Right lobe of liver (tissue), 4 donors: ENCODE measurements at regions not wholly inside any gene's neighbourhood (a gene's known extent, or its start where the extent isn't known, plus 50 kb on each side); places are given as distances from the start of the nearest gene placed in this dataset.

Experiments used
- POLR2A ChIP-seq: fragments of 450-650 bp; IDR thresholded peaks from one replicate; pipeline ENCODE4 v1.6.1; 2017; ENCODE audit warnings: antibody characterized with exemption, mild to moderate bottlenecking
- TF ChIP-seq, protein P1 (sequence below), 4 donors: fragments of 200-600 bp in 3 of 4; fragments of 450-650 bp in 1 of 4; IDR thresholded peaks; one replicate each; pipeline versions ENCODE4 v1.5.1 to v1.8.0; 2016 to 2022; ENCODE audit warnings: antibody characterized with exemption in 4 of 4, mild to moderate bottlenecking in 2 of 4
- donor health status: DM: no; HTN: no; CAD: no.
- donor health status: DM: no; HTN: no; CAD: no.
- donor health status: DM: no; HTN: yes; CAD: no.

DNA sequence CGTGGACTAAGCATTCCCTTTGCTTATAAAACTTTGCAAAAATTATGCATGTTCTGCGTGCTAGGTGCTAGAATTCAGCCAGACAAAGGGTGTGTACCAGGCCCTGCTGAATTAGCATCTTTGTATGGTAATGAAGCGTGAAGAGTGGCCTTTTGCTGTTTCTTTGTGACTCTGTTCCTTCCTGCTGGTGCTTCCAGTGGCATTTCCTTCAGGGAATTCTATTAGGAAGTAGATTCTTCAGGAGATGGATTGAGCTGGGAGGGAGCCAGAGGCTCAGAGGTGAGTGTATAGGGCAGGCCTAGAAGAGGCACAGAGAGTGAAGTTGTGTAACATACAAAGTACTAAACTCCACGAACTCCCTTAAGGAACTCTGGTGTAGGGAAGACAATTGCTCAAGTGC lies 73.9 kb upstream of the ASIC2 start:
- TF ChIP-seq, protein P1, sequence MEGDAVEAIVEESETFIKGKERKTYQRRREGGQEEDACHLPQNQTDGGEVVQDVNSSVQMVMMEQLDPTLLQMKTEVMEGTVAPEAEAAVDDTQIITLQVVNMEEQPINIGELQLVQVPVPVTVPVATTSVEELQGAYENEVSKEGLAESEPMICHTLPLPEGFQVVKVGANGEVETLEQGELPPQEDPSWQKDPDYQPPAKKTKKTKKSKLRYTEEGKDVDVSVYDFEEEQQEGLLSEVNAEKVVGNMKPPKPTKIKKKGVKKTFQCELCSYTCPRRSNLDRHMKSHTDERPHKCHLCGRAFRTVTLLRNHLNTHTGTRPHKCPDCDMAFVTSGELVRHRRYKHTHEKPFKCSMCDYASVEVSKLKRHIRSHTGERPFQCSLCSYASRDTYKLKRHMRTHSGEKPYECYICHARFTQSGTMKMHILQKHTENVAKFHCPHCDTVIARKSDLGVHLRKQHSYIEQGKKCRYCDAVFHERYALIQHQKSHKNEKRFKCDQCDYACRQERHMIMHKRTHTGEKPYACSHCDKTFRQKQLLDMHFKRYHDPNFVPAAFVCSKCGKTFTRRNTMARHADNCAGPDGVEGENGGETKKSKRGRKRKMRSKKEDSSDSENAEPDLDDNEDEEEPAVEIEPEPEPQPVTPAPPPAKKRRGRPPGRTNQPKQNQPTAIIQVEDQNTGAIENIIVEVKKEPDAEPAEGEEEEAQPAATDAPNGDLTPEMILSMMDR (IDR thresholded peaks at IDR 0.05): no peak
- no peak for TF ChIP-seq POLR2A
